GM12878 (cell line): ENCODE measurements at regions not wholly inside any gene's neighbourhood (a gene's known extent, or its start where the extent isn't known, plus 50 kb on each side); places are given as distances from the start of the nearest gene placed in this dataset.

Experiments
- CREM ChIP-seq: IDR thresholded peaks from 2 replicates; pipeline ENCODE4 v1.6.1; 2014; ENCODE audit warnings: antibody characterized with exemption, low read depth
- E2F4 ChIP-seq: IDR thresholded peaks from 2 replicates; pipeline ENCODE4 v1.6.1; 2012; ENCODE audit warnings: low read depth, low read length, improper control_type of control experiment
- GATAD2B ChIP-seq: fragments of 450-650 bp; conservative IDR thresholded peaks from 2 replicates; pipeline ENCODE4 v1.6.1; 2017; ENCODE audit warnings: low read depth, mild to moderate bottlenecking, moderate library complexity
- YBX1 ChIP-seq: fragments of 450-650 bp; IDR thresholded peaks from 2 replicates; pipeline ENCODE4 v1.6.1; 2016; ENCODE audit warnings: antibody characterized with exemption
- ZBTB11 ChIP-seq: fragments of 450-650 bp; formaldehyde crosslinking; IDR thresholded peaks from 2 replicates; pipeline ENCODE4 v1.5.0; 2022; ENCODE audit warnings: mild to moderate bottlenecking, missing genetic modification characterization
- TF ChIP-seq, protein P1 (sequence below): fragments of 450-650 bp; IDR thresholded peaks from 2 replicates; pipeline ENCODE4 v1.6.1; 2017; ENCODE audit warnings: mild to moderate bottlenecking, low read depth, inconsistent platforms; ENCODE audit not compliant: poor library complexity, severe bottlenecking

- TF ChIP-seq GATAD2B, result no peak
- TF ChIP-seq CREM, result no peak
- TF ChIP-seq, protein P1, sequence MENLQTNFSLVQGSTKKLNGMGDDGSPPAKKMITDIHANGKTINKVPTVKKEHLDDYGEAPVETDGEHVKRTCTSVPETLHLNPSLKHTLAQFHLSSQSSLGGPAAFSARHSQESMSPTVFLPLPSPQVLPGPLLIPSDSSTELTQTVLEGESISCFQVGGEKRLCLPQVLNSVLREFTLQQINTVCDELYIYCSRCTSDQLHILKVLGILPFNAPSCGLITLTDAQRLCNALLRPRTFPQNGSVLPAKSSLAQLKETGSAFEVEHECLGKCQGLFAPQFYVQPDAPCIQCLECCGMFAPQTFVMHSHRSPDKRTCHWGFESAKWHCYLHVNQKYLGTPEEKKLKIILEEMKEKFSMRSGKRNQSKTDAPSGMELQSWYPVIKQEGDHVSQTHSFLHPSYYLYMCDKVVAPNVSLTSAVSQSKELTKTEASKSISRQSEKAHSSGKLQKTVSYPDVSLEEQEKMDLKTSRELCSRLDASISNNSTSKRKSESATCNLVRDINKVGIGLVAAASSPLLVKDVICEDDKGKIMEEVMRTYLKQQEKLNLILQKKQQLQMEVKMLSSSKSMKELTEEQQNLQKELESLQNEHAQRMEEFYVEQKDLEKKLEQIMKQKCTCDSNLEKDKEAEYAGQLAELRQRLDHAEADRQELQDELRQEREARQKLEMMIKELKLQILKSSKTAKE, result no peak
- TF ChIP-seq E2F4, result no peak
- no peak for TF ChIP-seq YBX1
- TF ChIP-seq ZBTB11 (CRISPR knock-in tag), result no peak
Measured at GRCh38 chr6:133047065-133047665, 194.0 kb upstream of the EYA4 start (continued).
